ENCODE measurements at regions not wholly inside any gene's neighbourhood (a gene's known extent, or its start where the extent isn't known, plus 50 kb on each side); places are given as distances from the start of the nearest gene placed in this dataset.
"Not testable (repeated sequence)": the region's sequence is repeated elsewhere in the genome, so short reads cannot be mapped to it uniquely, and the experiment has no call there.

DNA sequence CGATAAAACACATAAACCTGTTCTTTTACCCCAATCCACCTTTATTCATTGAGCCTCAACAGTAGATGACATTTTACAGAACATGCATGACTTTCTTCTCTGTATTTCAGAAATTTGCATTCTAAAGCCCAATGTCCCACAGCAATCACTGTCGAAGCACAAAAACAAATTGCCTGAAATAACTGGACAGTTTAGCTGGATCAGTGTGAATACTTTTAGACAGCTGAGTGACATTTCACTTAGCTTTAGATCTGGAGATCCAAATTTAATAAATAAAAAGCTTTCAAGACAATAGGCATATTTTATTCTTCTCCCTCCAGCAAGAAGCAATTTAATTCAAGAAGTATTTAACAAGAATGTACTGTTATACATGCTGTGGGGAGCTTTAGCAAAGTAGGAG, 109.1 kb upstream of the FSCB start:
- no peak for DNase-seq (ENCODE audit: low spot score)

GRCh38 chr14:44613061-44613712, 106.1 kb upstream of the FSCB start:
- DNase-seq (ENCODE audit: low spot score): no peak

GRCh38 chr14:44612002-44612401, 104.9 kb upstream of the FSCB start:
- no peak for DNase-seq (ENCODE audit: low spot score)

DNA sequence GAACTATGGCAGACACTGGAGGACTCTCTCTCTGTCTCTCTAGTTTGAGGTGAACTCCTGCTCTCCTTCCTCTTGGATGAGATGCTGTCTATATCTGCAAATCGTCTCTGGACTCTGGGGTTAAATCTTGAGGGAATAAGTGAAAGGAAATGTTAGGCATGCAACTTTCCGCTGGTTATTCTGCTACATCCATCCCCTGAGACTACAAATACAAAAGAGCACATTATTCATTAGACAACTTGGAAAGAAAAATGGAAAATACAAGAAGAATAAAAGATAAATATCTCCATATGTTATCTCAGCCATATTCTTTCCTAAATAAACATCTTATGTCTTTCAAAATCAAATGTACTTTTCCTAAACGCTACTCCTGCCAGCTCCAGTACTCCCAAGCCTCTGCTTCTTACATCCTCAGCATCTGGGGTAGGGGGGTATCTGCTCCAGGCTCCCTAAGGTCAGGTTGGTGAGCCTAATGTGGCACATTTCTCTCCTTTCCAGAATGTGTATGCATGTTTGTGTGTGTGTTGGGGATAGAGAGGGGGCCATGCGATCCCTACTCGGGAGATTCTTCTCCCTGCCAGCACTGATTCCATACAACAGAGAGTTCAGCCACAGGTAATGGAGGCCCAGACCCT, 102.9 kb upstream of the FSCB start:
- no peak for DNase-seq (ENCODE audit: low spot score)

DNA sequence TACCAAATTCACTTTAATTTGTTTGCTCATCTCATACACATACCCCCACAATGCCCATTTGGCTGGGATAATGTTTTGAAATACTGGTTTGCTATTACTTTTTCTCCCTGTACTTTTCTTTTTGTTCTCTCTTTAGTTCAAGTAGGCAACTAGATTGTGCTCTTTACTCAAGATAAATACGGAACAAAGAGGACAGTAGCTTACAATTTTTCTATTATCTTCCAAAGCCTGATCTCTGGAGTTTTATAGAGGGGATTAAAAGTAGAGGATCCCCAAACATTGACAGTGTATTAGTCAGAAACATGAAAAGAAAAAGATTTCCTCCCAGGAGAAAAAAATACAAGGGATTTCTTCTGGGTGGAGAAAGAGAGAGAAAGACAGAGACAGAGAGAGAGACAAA, 102.1 kb upstream of the FSCB start:
- DNase-seq (ENCODE audit: low spot score): no peak

DNA sequence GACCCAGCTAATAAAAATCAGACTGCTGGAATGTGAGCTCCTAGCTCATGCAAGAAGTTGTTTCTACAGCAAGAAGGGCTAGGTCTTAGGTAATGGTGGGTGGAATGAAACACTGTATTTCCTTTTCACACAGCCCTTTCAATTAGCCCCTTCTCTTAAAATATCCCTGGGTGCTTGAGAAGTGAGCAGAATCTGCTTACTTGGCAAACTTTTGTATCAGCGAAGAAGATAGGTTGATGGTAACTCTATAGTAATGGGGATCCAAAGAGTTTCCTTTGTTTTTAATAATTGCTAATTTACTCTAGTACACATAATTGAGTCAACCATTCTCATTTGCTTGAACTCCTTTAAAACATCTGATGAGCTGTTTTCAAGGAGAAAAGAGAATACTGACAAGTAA, 100.6 kb upstream of the FSCB start:
- DNase-seq (ENCODE audit: low spot score): no peak

GRCh38 chr14:44606576-44606975, 99.5 kb upstream of the FSCB start:
- no peak for DNase-seq (ENCODE audit: low spot score)

DNA sequence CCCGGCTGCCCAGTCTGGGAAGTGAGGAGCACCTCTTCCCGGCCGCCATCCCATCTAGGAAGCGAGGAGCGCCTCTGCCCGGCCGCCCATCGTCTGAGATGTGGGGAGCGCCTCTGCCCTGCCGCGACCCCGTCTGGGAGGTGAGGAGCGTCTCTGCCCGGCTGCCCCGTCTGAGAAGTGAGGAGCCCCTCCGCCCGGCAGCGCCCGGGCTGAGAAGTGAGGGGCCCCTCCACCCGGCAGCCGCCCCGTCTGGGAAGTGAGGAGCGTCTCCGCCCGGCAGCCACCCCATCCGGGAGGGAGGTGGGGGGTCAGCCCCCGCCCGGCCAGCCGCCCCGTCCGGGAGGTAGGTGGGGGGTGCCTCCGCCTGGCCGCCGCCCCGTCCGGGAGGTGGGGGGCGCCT, 94.2 kb upstream of the FSCB start:
- DNase-seq (ENCODE audit: low spot score): not testable (repeated sequence)

GRCh38 chr14:44589180-44589579, 82.1 kb upstream of the FSCB start:
- no peak for DNase-seq (ENCODE audit: low spot score)

- no peak for DNase-seq (ENCODE audit: low spot score)
These were observed 79.8 kb upstream of the FSCB start for GRCh38 chr14:44586910-44587309.

DNA sequence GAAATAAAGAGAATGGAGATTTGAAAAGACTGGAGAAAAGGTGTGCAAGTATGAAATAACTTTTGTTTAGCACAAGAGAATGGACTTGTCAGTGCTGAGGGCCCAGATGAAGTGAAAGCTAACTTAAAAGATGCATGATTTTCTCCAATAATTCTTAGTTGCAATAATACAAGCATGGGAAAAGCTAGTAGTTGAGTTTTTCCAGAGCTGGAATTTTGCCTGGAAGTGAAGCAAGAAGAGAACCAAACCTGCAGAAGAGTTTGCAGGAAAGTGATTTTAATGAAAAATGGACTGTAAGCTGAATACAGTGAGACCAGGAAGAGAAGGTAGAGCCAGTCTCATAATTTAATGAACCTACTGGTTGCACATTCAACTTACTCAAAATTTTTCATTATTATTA, 69.3 kb upstream of the FSCB start:
- DNase-seq (ENCODE audit: low spot score): no peak

- DNase-seq (ENCODE audit: low spot score): no peak
These were observed 60.9 kb upstream of the FSCB start for GRCh38 chr14:44567997-44568396.

DNA sequence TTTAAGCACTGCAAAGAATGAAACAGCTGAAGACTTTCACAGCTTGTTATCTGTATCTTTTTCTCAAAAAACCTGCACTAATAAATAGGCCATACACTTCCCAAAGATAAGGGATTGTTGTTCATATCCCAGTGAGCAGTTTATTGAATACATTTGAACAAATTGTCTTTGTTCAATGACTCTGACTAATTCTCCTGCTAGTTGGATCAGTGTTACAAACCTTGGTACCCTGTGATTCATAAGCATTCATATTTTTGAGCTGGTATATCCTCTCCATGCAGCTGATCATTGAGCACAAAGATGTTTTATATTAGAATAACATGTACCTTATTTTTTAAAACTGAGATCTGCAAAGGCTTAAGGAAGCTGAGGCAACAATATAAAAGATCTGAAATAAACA, 58.9 kb upstream of the FSCB start:
- DNase-seq (ENCODE audit: low spot score): no peak

DNA sequence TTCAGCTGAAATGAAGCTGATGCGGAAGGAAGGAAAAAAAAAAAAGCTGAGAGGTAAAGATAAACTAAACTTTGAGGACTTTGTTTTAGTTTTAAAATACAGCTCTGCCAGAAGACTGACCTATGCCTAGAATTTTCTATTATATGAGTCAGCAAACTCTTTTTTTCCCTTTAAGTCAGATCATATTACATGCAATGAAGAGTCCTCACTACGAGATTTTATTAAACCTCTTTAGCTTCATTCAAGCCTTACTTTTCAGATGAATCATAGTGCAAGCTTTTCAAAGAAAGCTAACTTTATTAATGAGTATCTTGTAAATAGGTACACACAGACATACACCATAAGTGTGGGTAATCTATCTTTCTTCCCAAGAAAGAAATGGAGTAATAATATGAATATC, 57.8 kb upstream of the FSCB start:
- no peak for DNase-seq (ENCODE audit: low spot score)
